Muscle of leg (tissue), 3 donors: ENCODE measurements at regions not wholly inside any gene's neighbourhood (a gene's known extent, or its start where the extent isn't known, plus 50 kb on each side); places are given as distances from the start of the nearest gene placed in this dataset.

Experiments used
- DNase-seq: peaks from one replicate; pipeline ENCODE4 v3.0.0; 2013
- H3K27ac ChIP-seq: one replicate; pipeline ENCODE4 v1.5.1; 2013; ENCODE audit warnings: mild to moderate bottlenecking, low read length, control low read depth
- H3K27me3 ChIP-seq: one replicate; pipeline ENCODE4 v1.6.1; 2013; ENCODE audit warnings: low read length; ENCODE audit not compliant: control insufficient read depth, insufficient read depth
- H3K36me3 ChIP-seq: one replicate; pipeline ENCODE4 v1.6.1; 2013; ENCODE audit warnings: low read length; ENCODE audit not compliant: control insufficient read depth, insufficient read depth
- H3K4me1 ChIP-seq: one replicate; pipeline ENCODE4 v1.6.1; 2013; ENCODE audit warnings: low read length; ENCODE audit not compliant: control insufficient read depth, insufficient read depth
- H3K4me3 ChIP-seq: one replicate; pipeline ENCODE4 v1.5.1; 2013; ENCODE audit warnings: low read length, control low read depth
- H3K9me3 ChIP-seq: replicated peaks from 2 replicates; pipeline ENCODE4 v1.6.1; 2013; ENCODE audit warnings: low read depth, low read length; ENCODE audit not compliant: control insufficient read depth
- WGBS: methylation state at CpG from one replicate; pipeline ENCODE4 v1.1.5; 2013; ENCODE audit warnings: missing lambda C conversion rate; ENCODE audit not compliant: insufficient coverage; 5-methylcytosine and 5-hydroxymethylcytosine counted together

DNA sequence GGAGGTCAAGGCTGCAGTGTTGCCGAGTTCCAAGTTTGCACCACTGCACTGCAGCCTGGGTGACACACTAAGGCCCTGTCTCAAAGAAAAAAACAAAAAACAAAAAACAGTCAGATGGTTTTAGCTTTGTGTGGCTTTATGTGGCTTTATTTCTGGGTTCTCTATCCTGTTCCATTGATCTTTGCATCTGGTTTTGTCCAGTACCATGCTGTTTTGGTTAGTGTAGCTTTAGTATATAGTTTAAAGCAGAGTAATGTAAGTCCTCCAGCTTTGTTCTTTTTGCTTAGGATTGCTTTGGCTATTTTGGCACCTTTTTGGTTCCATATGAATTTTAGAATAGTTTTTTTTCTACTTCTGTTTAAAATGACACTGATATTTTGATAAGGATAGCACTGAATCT lies 225.5 kb downstream of the HDGFL1 start:
- no peak overlapping the region for H3K4me3 ChIP-seq
- no peaks in the 10 kb centered on the region for H3K36me3 ChIP-seq
- DNase-seq, result no peak
- WGBS, result 100% methylated on average over 1 of the region's 1 CpG
- H3K4me1 ChIP-seq, result no peaks in the 10 kb centered on the region
- peaks cover 17% of the 10 kb centered on the region for H3K9me3 ChIP-seq
- no peak overlapping the region for H3K27ac ChIP-seq
- H3K27me3 ChIP-seq, result no peaks in the 10 kb centered on the region

DNA sequence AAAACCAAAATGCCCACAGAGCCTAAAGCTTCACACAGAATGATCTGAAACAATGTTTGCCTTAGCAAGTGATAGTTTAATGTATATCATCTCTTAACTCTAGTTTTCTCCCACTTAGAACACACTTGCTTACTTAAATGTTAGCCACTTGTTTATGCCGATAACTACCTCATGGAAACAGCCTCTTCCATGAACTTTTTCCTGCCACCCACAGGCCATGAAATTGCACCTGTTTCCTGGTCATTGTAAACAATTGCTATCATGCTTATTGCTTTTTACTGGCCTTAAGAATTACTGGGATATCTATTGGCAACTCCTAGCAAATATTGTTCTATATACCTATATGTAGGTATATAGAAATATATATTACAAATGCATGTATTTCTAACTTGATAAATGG lies 231.1 kb downstream of the HDGFL1 start:
- Histone ChIP-seq H3K4me3 (no peak overlapping the region), H3K27me3 (no peaks in the 10 kb centered on the region), H3K4me1 (no peaks in the 10 kb centered on the region), H3K9me3 (peaks cover 1% of the 10 kb centered on the region), H3K36me3 (no peaks in the 10 kb centered on the region), H3K27ac (no peak overlapping the region)
- DNase-seq, result no peak
- WGBS, result 88% methylated on average over 1 of the region's 1 CpG

DNA sequence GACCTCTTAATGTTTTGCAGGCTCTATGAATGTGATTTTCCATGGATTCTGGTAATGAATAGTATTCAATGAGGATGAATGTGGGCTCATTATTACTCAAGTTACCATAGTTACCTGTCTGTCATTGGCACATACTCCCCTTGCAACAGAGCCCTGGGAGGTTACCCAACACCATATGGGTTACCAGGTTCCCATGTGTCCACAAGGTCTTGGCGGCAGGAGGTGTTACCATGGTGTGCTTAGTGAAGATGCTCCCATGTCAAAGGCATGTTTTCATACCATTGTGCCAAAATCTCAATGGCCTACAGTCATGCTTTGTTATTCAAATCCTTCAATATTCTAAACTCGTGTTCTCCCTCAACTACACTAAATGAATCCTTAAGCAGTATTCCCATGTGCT lies 232.5 kb downstream of the HDGFL1 start:
- WGBS, result 100% methylated on average over 1 of the region's 2 CpGs
- Histone ChIP-seq H3K9me3 (no peaks in the 10 kb centered on the region), H3K4me1 (no peaks in the 10 kb centered on the region), H3K27me3 (no peaks in the 10 kb centered on the region), H3K27ac (no peak overlapping the region), H3K4me3 (no peak overlapping the region), H3K36me3 (no peaks in the 10 kb centered on the region)
- no peak for DNase-seq

- Histone ChIP-seq H3K27me3 (no peaks in the 10 kb centered on the region), H3K9me3 (no peaks in the 10 kb centered on the region), H3K4me3 (no peak overlapping the region), H3K4me1 (no peaks in the 10 kb centered on the region), H3K27ac (no peak overlapping the region), H3K36me3 (no peaks in the 10 kb centered on the region)
- 83% methylated on average over 1 of the region's 6 CpGs for WGBS
- peak; percentile 22 for DNase-seq
These were observed 235.4 kb downstream of the HDGFL1 start for GRCh38 chr6:22804620-22805261.

DNA sequence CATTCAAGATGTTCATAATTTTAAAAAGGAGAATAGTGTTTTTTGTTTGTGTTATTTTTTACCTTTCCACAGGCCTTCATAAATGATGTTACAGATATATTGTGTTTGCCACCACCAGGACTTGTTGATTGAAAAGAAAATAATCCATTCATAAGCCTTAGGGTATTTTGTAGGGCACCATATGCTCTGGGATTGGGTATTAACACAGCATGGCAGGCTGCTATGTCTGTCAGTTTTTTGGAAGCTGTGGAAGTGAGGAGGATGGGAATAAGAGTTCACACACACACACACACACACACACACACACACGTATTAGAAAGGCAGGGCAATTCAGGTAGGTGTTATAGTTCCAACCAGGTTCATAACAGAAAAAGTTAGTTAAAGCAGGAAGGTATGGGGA lies 237.9 kb downstream of the HDGFL1 start:
- H3K4me3 ChIP-seq, result no peak overlapping the region
- H3K4me1 ChIP-seq, result no peaks in the 10 kb centered on the region
- no peak for DNase-seq
- H3K36me3 ChIP-seq, result no peaks in the 10 kb centered on the region
- H3K27me3 ChIP-seq, result no peaks in the 10 kb centered on the region
- H3K27ac ChIP-seq, result no peak overlapping the region
- no peaks in the 10 kb centered on the region for H3K9me3 ChIP-seq
- WGBS, result no CpG with 5 or more reads among the region's 1 CpG

GRCh38 chr6:22807818-22808217 lies 238.5 kb downstream of the HDGFL1 start:
- no peak for DNase-seq
- no peaks in the 10 kb centered on the region for H3K27me3 ChIP-seq
- WGBS, result 79% methylated on average over 2 of the region's 3 CpGs
- H3K4me1 ChIP-seq, result no peaks in the 10 kb centered on the region
- no peaks in the 10 kb centered on the region for H3K36me3 ChIP-seq
- H3K4me3 ChIP-seq, result no peak overlapping the region
- H3K27ac ChIP-seq, result no peak overlapping the region
- H3K9me3 ChIP-seq, result no peaks in the 10 kb centered on the region

- Histone ChIP-seq H3K4me3 (no peak overlapping the region), H3K4me1 (no peaks in the 10 kb centered on the region), H3K9me3 (no peaks in the 10 kb centered on the region), H3K36me3 (no peaks in the 10 kb centered on the region), H3K27ac (no peak overlapping the region), H3K27me3 (no peaks in the 10 kb centered on the region)
- WGBS, result no CpG with 5 or more reads among the region's 1 CpG
- DNase-seq, result no peak
These were observed 239.1 kb downstream of the HDGFL1 start for GRCh38 chr6:22808466-22808865.

DNA sequence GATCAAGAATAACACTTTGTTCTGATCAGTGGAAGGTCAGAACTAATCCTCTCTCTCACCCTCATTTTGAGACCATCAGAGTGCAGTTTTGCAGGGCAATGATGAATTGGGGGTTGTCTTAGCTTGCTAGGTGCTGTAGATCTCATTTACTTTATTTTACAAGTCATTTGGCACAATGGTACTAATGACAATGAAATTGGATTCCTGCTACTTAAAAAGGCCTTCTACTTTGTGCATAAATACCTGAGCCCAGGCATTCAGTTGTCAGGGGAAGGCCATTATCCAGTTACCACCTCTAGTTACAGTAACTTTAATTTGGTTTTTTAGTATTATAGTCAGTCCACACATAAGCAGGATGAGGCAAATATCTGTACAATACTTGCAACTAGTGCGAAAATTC lies 240.0 kb downstream of the HDGFL1 start:
- 100% methylated on average over 1 of the region's 1 CpG for WGBS
- H3K9me3 ChIP-seq, result no peaks in the 10 kb centered on the region
- H3K4me1 ChIP-seq, result no peaks in the 10 kb centered on the region
- H3K27ac ChIP-seq, result no peak overlapping the region
- no peak overlapping the region for H3K4me3 ChIP-seq
- no peaks in the 10 kb centered on the region for H3K27me3 ChIP-seq
- no peaks in the 10 kb centered on the region for H3K36me3 ChIP-seq
- no peak for DNase-seq

- WGBS, result 100% methylated on average over 1 of the region's 1 CpG
- H3K4me3 ChIP-seq, result no peak overlapping the region
- no peaks in the 10 kb centered on the region for H3K27me3 ChIP-seq
- H3K9me3 ChIP-seq, result no peaks in the 10 kb centered on the region
- H3K27ac ChIP-seq, result no peak overlapping the region
- no peak for DNase-seq
- H3K4me1 ChIP-seq, result no peaks in the 10 kb centered on the region
- H3K36me3 ChIP-seq, result no peaks in the 10 kb centered on the region
These were observed 249.8 kb downstream of the HDGFL1 start for GRCh38 chr6:22819209-22819608.

DNA sequence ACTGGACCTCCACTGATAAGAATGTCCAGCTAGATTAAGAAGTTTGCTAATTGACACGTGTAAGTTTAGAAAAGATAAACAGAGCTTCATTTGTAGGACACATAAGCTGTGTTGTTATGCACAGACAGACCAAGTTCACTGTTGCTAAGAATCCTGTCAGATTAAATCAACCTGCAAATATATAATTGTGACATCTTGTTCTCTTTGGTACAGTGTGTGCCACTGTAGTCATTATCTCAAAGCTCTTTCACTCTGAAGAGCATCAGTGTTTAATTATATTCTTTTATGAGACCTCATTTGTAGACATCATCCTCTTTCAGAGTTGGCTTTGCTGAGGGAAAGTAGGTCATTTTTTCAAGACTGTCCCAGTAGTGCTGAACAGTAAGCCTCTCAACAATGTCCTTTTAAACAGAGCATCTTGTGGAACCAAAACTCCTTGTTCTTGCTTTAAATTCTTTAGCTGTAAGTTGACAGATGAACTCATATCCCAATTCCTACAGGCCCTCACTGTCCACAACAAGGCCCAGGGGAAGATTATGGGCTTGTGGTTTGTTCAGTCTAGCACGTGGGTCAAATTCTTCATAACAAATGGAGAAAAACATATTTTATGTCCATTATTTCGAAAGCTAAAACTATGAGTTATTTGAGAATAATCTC lies 252.4 kb downstream of the HDGFL1 start:
- Histone ChIP-seq H3K4me3 (no peak overlapping the region), H3K36me3 (no peaks in the 10 kb centered on the region), H3K4me1 (no peaks in the 10 kb centered on the region), H3K9me3 (no peaks in the 10 kb centered on the region), H3K27me3 (no peaks in the 10 kb centered on the region), H3K27ac (no peak overlapping the region)
- no CpG with 5 or more reads among the region's 3 CpGs for WGBS
- DNase-seq, result peak; percentile 25
